GM12892 (cell line): ENCODE measurements at regions not wholly inside any gene's neighbourhood (a gene's known extent, or its start where the extent isn't known, plus 50 kb on each side); places are given as distances from the start of the nearest gene placed in this dataset.

Experiments
- POLR2A ChIP-seq: IDR thresholded peaks from 2 replicates; pipeline ENCODE4 v1.6.1; 2011; ENCODE audit warnings: low read depth, low read length, control low read depth
- POLR2AphosphoS5 ChIP-seq: IDR thresholded peaks from 2 replicates; pipeline ENCODE4 v1.6.1; 2011; ENCODE audit warnings: low read depth, low read length, control low read depth
- TAF1 ChIP-seq: IDR thresholded peaks from 2 replicates; pipeline ENCODE4 v1.6.1; 2011; ENCODE audit warnings: low read depth, mild to moderate bottlenecking, control low read depth, low read length, borderline replicate concordance

- TF ChIP-seq POLR2AphosphoS5 (no peak), POLR2A (no peak), TAF1 (no peak)
Observed at GRCh38 chrX:44675362-44676024, 132.8 kb upstream of the FUNDC1 start.
